Loucy (cell line): ENCODE measurements at regions not wholly inside any gene's neighbourhood (a gene's known extent, or its start where the extent isn't known, plus 50 kb on each side); places are given as distances from the start of the nearest gene placed in this dataset.

Source experiments
- CTCF ChIP-seq: fragments of 200-600 bp; sonication (generic); conservative IDR thresholded peaks from 2 replicates; pipeline ENCODE4 v1.5.1; 2014; ENCODE audit warnings: mild to moderate bottlenecking, antibody characterized with exemption, low read length
- EZH2phosphoT487 ChIP-seq: fragments of 200-600 bp; IDR thresholded peaks from 2 replicates; pipeline ENCODE4 v1.6.1; 2018; ENCODE audit warnings: antibody characterized with exemption, mild to moderate bottlenecking, moderate library complexity, borderline replicate concordance

GRCh38 chr9:87827341-87827740 is 55.3 kb upstream of the SPATA31E1 start:
- TF ChIP-seq CTCF: no peak
- no peak for TF ChIP-seq EZH2phosphoT487
